ENCODE measurements at regions not wholly inside any gene's neighbourhood (a gene's known extent, or its start where the extent isn't known, plus 50 kb on each side); places are given as distances from the start of the nearest gene placed in this dataset.

DNA sequence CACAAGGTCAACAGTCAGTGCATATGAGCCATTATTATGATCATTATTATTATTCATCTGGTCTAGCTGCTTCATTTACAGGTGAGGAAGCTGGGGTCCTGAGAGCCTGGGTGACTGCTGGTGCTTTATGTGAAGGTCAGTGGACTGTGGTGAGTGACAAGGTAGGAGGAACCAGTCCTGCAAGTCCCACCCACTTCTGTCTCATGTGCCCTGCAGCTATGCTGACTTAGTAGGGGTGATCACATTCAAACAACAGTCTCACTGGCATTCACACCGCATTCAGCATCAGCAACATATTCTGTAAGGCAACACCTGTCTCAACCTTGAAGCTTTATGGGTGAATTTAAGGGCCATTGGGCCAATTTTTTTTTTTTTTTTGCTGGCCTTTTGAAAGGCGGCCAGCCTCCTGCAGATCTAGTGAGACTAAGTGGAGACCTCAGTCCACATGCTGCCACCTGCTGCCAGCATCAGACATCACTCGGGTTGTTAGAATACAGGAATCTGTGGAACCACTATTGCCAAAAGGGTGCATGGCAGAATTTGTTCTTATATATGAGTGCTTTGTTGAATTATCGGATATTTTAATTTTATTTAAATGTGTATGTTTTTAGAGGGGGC is 59.9 kb upstream of the CACNA1E start:
- Histone ChIP-seq H3K27ac (ENCODE audit: low read length) (no peak overlapping the region), H3K9me2 (replicated peaks; ENCODE audit: insufficient read depth, low read length) (no peaks in the 10 kb centered on the region), H3K4me2 (ENCODE audit: low read depth, low read length) (no peak overlapping the region), H4K20me1 (ENCODE audit: insufficient read depth, low read length) (no peaks in the 10 kb centered on the region), H3K36me3 (replicated peaks; ENCODE audit: insufficient read depth, low read length) (no peaks in the 10 kb centered on the region), H2AFZ (ENCODE audit: low read length) (no peak overlapping the region), H3F3A (ENCODE audit: insufficient read depth, low read length) (no peaks in the 10 kb centered on the region), H3K9ac (ENCODE audit: low read length) (no peak overlapping the region), H3K79me2 (ENCODE audit: low read length) (no peaks in the 10 kb centered on the region), H3K4me1 (ENCODE audit: low read length) (no peaks in the 10 kb centered on the region), H3K27me3 (replicated peaks; ENCODE audit: insufficient read depth, low read length) (no peaks in the 10 kb centered on the region), H3K9me3 (replicated peaks; ENCODE audit: insufficient read depth, low read length) (no peaks in the 10 kb centered on the region), H3K4me3 (ENCODE audit: low read length) (no peak overlapping the region)
- peak; percentile 50 for DNase-seq
- no peak for TF ChIP-seq EZH2 (optimal IDR thresholded peaks at IDR 0.05; ENCODE audit: low read depth, low read length)
- peak; percentile 64 for TF ChIP-seq CTCF (IDR thresholded peaks at IDR 0.05; ENCODE audit: low read length)
- no peak for TF ChIP-seq EZH2phosphoT487 (IDR thresholded peaks at IDR 0.05; ENCODE audit: low read length)

DNA sequence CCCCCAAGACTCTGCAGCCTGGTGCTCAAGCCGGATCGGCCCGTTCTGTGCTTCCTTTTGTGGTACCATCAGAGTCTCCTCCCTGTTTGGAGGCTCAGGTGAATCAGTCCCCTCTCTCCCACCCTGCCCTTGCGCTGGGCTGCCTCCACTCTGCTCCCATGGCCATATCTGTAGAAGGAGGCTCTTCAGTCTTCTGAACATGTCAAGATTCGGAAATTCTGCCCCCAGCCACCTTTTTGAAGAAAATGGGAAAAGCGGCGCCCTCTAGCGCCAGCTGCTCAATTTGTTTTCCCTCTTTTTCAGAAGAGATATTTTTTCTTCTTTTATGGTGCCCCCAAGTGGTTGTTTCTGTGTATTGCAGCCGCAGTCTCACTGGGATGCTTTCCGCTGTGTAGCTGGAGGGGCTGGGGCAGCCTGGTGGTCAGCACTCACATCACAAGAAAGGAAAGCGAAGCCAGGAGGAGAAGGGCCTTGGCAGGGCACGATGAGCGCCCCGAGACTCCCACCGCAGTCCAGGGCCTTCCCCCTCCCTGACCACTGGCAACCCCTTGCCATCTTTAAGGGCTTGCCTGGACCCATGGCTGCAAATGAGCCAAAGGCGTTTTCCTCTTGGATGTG is 58.4 kb upstream of the CACNA1E start:
- peak overlapping the region; percentile 0; the same call in 1 of the 2 replicates for H3K9ac ChIP-seq (ENCODE audit: low read length)
- peak overlapping the region; percentile 26 for H3K4me3 ChIP-seq (ENCODE audit: low read length)
- no peaks in the 10 kb centered on the region for H3K9me3 ChIP-seq (replicated peaks; ENCODE audit: insufficient read depth, low read length)
- no peaks in the 10 kb centered on the region for H3K9me2 ChIP-seq (replicated peaks; ENCODE audit: insufficient read depth, low read length)
- peak overlapping the region; percentile 58 for H3K4me2 ChIP-seq (ENCODE audit: low read depth, low read length)
- no peaks in the 10 kb centered on the region for H3F3A ChIP-seq (ENCODE audit: insufficient read depth, low read length)
- no peak overlapping the region for H3K27ac ChIP-seq (ENCODE audit: low read length)
- H3K79me2 ChIP-seq (ENCODE audit: low read length), result no peaks in the 10 kb centered on the region
- H3K27me3 ChIP-seq (replicated peaks; ENCODE audit: insufficient read depth, low read length), result no peaks in the 10 kb centered on the region
- peak overlapping the region; percentile 55 for H2AFZ ChIP-seq (ENCODE audit: low read length)
- DNase-seq, result peak; percentile 86
- TF ChIP-seq CTCF (IDR thresholded peaks at IDR 0.05; ENCODE audit: low read length) (peak; percentile 100), EZH2 (optimal IDR thresholded peaks at IDR 0.05; ENCODE audit: low read depth, low read length) (no peak)
- no peaks in the 10 kb centered on the region for H3K36me3 ChIP-seq (replicated peaks; ENCODE audit: insufficient read depth, low read length)
- no peaks in the 10 kb centered on the region for H4K20me1 ChIP-seq (ENCODE audit: insufficient read depth, low read length)
- no peaks in the 10 kb centered on the region for H3K4me1 ChIP-seq (ENCODE audit: low read length)

- Histone ChIP-seq H4K20me1 (ENCODE audit: insufficient read depth, low read length) (no peaks in the 10 kb centered on the region), H3K36me3 (replicated peaks; ENCODE audit: insufficient read depth, low read length) (no peaks in the 10 kb centered on the region), H3K27me3 (replicated peaks; ENCODE audit: insufficient read depth, low read length) (no peaks in the 10 kb centered on the region), H3K4me1 (ENCODE audit: low read length) (no peaks in the 10 kb centered on the region), H3K4me3 (ENCODE audit: low read length) (no peak overlapping the region), H3K79me2 (ENCODE audit: low read length) (no peaks in the 10 kb centered on the region), H2AFZ (ENCODE audit: low read length) (no peak overlapping the region), H3K9me3 (replicated peaks; ENCODE audit: insufficient read depth, low read length) (no peaks in the 10 kb centered on the region), H3K9me2 (replicated peaks; ENCODE audit: insufficient read depth, low read length) (no peaks in the 10 kb centered on the region), H3K27ac (ENCODE audit: low read length) (no peak overlapping the region), H3K9ac (ENCODE audit: low read length) (no peak overlapping the region), H3F3A (ENCODE audit: insufficient read depth, low read length) (no peaks in the 10 kb centered on the region), H3K4me2 (ENCODE audit: low read depth, low read length) (no peak overlapping the region)
- TF ChIP-seq EZH2phosphoT487 (IDR thresholded peaks at IDR 0.05; ENCODE audit: low read length) (no peak), EZH2 (optimal IDR thresholded peaks at IDR 0.05; ENCODE audit: low read depth, low read length) (no peak), CTCF (IDR thresholded peaks at IDR 0.05; ENCODE audit: low read length) (no peak)
- no peak for DNase-seq
Measured at GRCh38 chr1:181425566-181425965, 57.8 kb upstream of the CACNA1E start.

All from MM.1S (cell line).